ENCODE measurements at regions not wholly inside any gene's neighbourhood (a gene's known extent, or its start where the extent isn't known, plus 50 kb on each side); places are given as distances from the start of the nearest gene placed in this dataset.
"Not testable (repeated sequence)": the region's sequence is repeated elsewhere in the genome, so short reads cannot be mapped to it uniquely, and the experiment has no call there.

GRCh38 chr9:135173066-135173465 lies 85.6 kb downstream of the OLFM1 start:
- DNase-seq (ENCODE audit: low read depth): no peak

- no peak for DNase-seq (ENCODE audit: low read depth)
These were observed 86.8 kb downstream of the OLFM1 start for GRCh38 chr9:135174248-135174647.

GRCh38 chr9:135174981-135175380 lies 87.5 kb downstream of the OLFM1 start:
- no peak for DNase-seq (ENCODE audit: low read depth)

- DNase-seq (ENCODE audit: low read depth): no peak
These were observed 88.8 kb downstream of the OLFM1 start for GRCh38 chr9:135176284-135176683.

GRCh38 chr9:135177562-135177961 lies 90.1 kb downstream of the OLFM1 start:
- DNase-seq (ENCODE audit: low read depth): not testable (repeated sequence)

GRCh38 chr9:135178498-135178897 lies 91.0 kb downstream of the OLFM1 start:
- no peak for DNase-seq (ENCODE audit: low read depth)

- no peak for DNase-seq (ENCODE audit: low read depth)
These were observed 91.6 kb downstream of the OLFM1 start for GRCh38 chr9:135179041-135179440.

- no peak for DNase-seq (ENCODE audit: low read depth)
These were observed 92.5 kb downstream of the OLFM1 start for GRCh38 chr9:135179976-135180375.

- no peak for DNase-seq (ENCODE audit: low read depth)
These were observed 93.1 kb downstream of the OLFM1 start for GRCh38 chr9:135180586-135180985.

GRCh38 chr9:135181336-135181735 lies 93.9 kb downstream of the OLFM1 start:
- no peak for DNase-seq (ENCODE audit: low read depth)

GRCh38 chr9:135181841-135182240 lies 94.4 kb downstream of the OLFM1 start:
- not testable (repeated sequence) for DNase-seq (ENCODE audit: low read depth)

GRCh38 chr9:135183069-135183468 lies 95.6 kb downstream of the OLFM1 start:
- DNase-seq (ENCODE audit: low read depth): no peak

GRCh38 chr9:135183528-135184180 lies 96.2 kb downstream of the OLFM1 start:
- no peak for DNase-seq (ENCODE audit: low read depth)

- DNase-seq (ENCODE audit: low read depth): no peak
These were observed 96.9 kb downstream of the OLFM1 start for GRCh38 chr9:135184181-135185053.

- DNase-seq (ENCODE audit: low read depth): no peak
These were observed 97.6 kb downstream of the OLFM1 start for GRCh38 chr9:135185060-135185459.

GRCh38 chr9:135186248-135187164 lies 99.0 kb downstream of the OLFM1 start:
- DNase-seq (ENCODE audit: low read depth): no peak

GRCh38 chr9:135187365-135187764 lies 99.9 kb downstream of the OLFM1 start:
- DNase-seq (ENCODE audit: low read depth): no peak

GRCh38 chr9:135188681-135189151 lies 101.2 kb downstream of the OLFM1 start:
- DNase-seq (ENCODE audit: low read depth): no peak

- no peak for DNase-seq (ENCODE audit: low read depth)
These were observed 102.0 kb downstream of the OLFM1 start for GRCh38 chr9:135189497-135189896.

- DNase-seq (ENCODE audit: low read depth): no peak
These were observed 103.5 kb downstream of the OLFM1 start for GRCh38 chr9:135190789-135191577.

GRCh38 chr9:135192686-135193085 lies 105.2 kb downstream of the OLFM1 start:
- no peak for DNase-seq (ENCODE audit: low read depth)
